ENCODE measurements at regions not wholly inside any gene's neighbourhood (a gene's known extent, or its start where the extent isn't known, plus 50 kb on each side); places are given as distances from the start of the nearest gene placed in this dataset.
"Not testable (repeated sequence)": the region's sequence is repeated elsewhere in the genome, so short reads cannot be mapped to it uniquely, and the experiment has no call there.

GRCh38 chr16:9014389-9014788, 50.7 kb upstream of the USP7 start:
- no peak for TF ChIP-seq CTCF (IDR thresholded peaks at IDR 0.05; ENCODE audit: low read depth, low read length)

GRCh38 chr16:9015489-9015888, 51.8 kb upstream of the USP7 start:
- no peak overlapping the region for H3K4me3 ChIP-seq (replicated peaks in 1 of 2; ENCODE audit: low read depth in 2 of 2, low read length in 2 of 2)
- no peak for DNase-seq (ENCODE audit: low read depth in 2 of 2)
- TF ChIP-seq CTCF (IDR thresholded peaks at IDR 0.05; ENCODE audit: low read depth, low read length) = no peak

More at GRCh38 chr16:9014389-9014788, 50.7 kb upstream of the USP7 start:
- H3K4me3 ChIP-seq (replicated peaks in 1 of 2; ENCODE audit: low read depth in 2 of 2, low read length in 2 of 2) = no peak overlapping the region
- no peak for DNase-seq (ENCODE audit: low read depth in 2 of 2)

- not testable (repeated sequence) for DNase-seq (ENCODE audit: low read depth in 2 of 2); H3K4me3 ChIP-seq (replicated peaks in 1 of 2; ENCODE audit: low read depth in 2 of 2, low read length in 2 of 2)
Measured at GRCh38 chr16:9016005-9016404, 52.3 kb upstream of the USP7 start.

- DNase-seq (ENCODE audit: low read depth in 2 of 2) = no peak
- H3K4me3 ChIP-seq (replicated peaks in 1 of 2; ENCODE audit: low read depth in 2 of 2, low read length in 2 of 2) = no peak overlapping the region
- TF ChIP-seq CTCF (IDR thresholded peaks at IDR 0.05; ENCODE audit: low read depth, low read length) = no peak
Measured at GRCh38 chr16:9016824-9017223, 53.1 kb upstream of the USP7 start.

- no peak for TF ChIP-seq CTCF (IDR thresholded peaks at IDR 0.05; ENCODE audit: low read depth, low read length)
- DNase-seq (ENCODE audit: low read depth in 2 of 2) = no peak
- H3K4me3 ChIP-seq (replicated peaks in 1 of 2; ENCODE audit: low read depth in 2 of 2, low read length in 2 of 2) = no peak overlapping the region
Measured at GRCh38 chr16:9027070-9027799, 63.5 kb upstream of the USP7 start.

- DNase-seq (ENCODE audit: low read depth in 2 of 2); H3K4me3 ChIP-seq (replicated peaks in 1 of 2; ENCODE audit: low read depth in 2 of 2, low read length in 2 of 2): not testable (repeated sequence)
Measured at GRCh38 chr16:9028491-9028890, 63.0 kb upstream of the HAPSTR1 start.

GRCh38 chr16:9031107-9031506, 60.3 kb upstream of the HAPSTR1 start:
- no peak for DNase-seq (ENCODE audit: low read depth in 2 of 2)
- H3K4me3 ChIP-seq (replicated peaks in 1 of 2; ENCODE audit: low read depth in 2 of 2, low read length in 2 of 2) = no peak overlapping the region
- no peak for TF ChIP-seq CTCF (IDR thresholded peaks at IDR 0.05; ENCODE audit: low read depth, low read length)

All from cardiac fibroblast (primary cell).